NOMO-1 (cell line): ENCODE measurements at regions not wholly inside any gene's neighbourhood (a gene's known extent, or its start where the extent isn't known, plus 50 kb on each side); places are given as distances from the start of the nearest gene placed in this dataset.

Source experiments
- DNase-seq, 2 experiments: peaks; one replicate each; lab custom pipeline; 2025; ENCODE audit not compliant: unreplicated experiment in 2 of 2; lab: John Stamatoyannopoulos, UW

- peak; percentile 56 to 83 for DNase-seq
Measured at GRCh38 chr13:59452189-59452890, 711.4 kb downstream of the DIAPH3 start.

- DNase-seq, result peak in 1 of 2 experiments; percentile 53
Measured at GRCh38 chr13:59458908-59459579, 704.7 kb downstream of the DIAPH3 start.

DNA sequence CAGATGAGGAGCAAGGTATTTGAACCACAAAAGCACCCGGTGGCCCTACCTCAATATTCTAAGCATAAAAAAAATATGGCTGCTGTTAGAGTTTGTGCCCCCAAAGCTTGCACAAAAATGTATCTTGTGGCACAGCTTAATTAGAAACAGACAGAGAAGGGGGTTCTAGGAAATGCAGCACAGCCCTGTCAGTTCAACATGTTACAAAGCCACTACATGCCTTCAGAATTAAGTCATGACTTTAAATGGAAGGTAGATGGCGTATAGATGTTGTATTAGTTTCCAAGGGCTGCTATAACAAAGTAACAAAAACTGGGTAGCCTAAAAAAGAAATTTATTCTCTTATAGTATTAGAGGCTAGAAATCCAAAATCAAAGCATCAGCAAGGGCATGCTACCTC, 703.8 kb downstream of the DIAPH3 start:
- no peak for DNase-seq

DNA sequence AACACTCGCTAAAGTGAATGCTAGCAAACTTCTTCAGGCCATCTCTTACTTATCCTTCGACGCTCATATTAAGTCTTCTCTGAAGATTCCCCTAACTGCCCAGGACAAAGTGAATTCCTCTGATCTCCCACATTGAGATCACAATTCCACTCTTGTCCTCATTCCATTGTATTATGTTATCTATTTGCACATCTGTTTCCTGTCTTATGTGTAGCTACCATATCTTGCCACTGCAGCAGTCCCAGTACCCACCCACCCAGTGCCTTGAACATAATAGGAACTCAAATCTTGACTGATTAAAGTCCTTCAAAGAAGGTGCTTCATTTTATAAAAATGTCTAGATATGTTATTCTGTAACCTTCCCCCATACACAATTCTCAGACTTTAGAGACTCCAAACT, 702.3 kb downstream of the DIAPH3 start:
- no peak for DNase-seq

GRCh38 chr13:59463023-59463422, 700.7 kb downstream of the DIAPH3 start:
- DNase-seq, result no peak

DNA sequence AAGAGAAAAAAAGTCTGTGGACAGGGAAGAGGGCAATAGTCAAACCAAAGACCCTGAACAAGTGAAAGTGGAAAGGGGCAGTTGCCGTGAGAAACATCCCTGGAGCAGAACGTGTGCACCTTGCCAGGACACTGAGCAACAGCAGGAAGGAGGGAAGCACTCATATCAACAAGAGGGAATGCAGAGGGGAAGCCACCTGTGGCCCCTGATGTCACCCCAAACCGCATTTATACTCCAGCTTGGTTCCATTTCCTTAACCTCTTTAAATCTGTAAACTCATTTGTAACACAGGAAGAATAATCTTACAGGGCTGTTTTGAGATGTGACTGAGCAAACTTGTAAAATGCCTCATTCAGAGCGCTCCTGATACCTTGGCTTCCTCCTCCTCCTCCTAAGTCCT, 698.8 kb downstream of the DIAPH3 start:
- no peak for DNase-seq

GRCh38 chr13:59468396-59468795, 695.3 kb downstream of the DIAPH3 start:
- DNase-seq, result no peak

- DNase-seq, result peak in 1 of 2 experiments; percentile 62
Measured at GRCh38 chr13:59471106-59471505, 692.6 kb downstream of the DIAPH3 start.

DNA sequence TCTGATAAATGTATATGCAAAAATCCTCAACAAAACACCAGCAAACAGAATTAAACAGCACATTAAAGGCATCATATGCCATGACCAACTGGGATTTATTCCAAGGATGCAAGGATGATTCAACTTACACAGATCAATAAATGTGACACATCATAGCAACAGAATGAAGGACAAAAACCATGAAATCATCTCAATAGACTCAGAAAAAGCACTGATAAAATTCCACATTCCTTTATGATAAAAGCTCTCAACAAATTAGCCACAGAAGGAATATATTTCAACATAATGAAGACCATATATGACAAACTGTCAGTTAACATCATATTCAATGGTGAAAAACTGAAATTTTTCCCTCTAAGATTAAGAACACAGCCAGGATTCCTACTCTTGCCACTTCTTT, 691.6 kb downstream of the DIAPH3 start:
- DNase-seq, result no peak

DNA sequence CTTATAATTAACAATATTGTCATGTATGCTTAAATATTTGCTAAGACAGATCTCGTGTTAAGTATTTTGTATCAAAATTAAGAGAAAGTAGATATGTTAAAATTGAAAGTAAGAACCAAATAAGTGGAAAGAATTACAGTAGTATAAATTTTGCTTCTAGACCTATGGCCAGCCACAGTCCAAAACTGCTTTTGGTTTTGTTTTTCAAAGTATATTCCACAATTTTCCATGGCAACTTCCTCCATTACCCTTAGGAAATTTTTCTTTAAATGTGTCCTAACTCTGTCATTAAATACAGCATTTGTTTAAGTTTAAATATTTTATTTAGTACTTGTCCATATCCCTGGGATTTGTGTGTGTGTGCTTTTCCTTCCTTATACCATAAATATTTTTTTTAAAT, 689.0 kb downstream of the DIAPH3 start:
- DNase-seq, result no peak

GRCh38 chr13:59475911-59476310, 687.8 kb downstream of the DIAPH3 start:
- DNase-seq, result no peak

GRCh38 chr13:59476366-59476765, 687.4 kb downstream of the DIAPH3 start:
- DNase-seq, result no peak

GRCh38 chr13:59477011-59477410, 686.7 kb downstream of the DIAPH3 start:
- no peak for DNase-seq

DNA sequence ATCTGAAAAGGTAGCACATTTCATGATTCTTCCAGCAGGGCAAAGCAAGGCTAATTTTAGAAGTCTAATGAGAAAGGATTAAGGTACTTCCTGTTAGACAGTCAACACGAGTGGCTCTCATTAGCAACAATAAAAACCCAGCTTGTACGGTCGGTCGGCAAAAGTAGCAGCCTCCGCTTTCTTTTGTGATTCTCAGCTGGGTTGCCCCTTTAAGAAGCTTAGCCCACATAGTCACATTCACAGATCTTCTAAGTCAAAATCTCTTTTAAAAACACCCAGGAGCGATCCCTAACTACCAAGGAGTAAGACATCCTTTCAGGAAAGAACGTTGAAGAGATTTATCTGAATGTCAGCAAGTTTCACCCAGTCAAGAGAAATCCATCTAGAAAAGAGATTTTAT, 684.8 kb downstream of the DIAPH3 start:
- DNase-seq, result no peak

DNA sequence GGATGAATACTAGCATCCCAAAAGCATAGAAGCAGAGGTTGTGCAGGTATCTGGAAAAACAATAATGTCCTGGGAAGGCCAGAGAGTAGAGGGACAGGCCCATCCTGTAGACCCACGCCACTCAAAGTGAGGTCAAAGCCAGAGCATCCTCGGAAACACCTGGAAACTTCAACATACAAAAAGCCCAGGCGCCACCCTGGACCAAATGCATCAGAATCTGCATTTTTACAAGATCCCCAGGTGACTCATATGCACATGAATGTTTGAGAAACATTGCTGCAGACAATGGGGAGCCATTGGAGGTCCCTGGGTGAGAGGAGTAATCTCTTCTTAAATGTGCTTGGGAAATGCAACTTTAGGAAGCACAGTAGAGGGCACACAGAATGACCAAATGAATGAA, 684.1 kb downstream of the DIAPH3 start:
- no peak for DNase-seq

DNA sequence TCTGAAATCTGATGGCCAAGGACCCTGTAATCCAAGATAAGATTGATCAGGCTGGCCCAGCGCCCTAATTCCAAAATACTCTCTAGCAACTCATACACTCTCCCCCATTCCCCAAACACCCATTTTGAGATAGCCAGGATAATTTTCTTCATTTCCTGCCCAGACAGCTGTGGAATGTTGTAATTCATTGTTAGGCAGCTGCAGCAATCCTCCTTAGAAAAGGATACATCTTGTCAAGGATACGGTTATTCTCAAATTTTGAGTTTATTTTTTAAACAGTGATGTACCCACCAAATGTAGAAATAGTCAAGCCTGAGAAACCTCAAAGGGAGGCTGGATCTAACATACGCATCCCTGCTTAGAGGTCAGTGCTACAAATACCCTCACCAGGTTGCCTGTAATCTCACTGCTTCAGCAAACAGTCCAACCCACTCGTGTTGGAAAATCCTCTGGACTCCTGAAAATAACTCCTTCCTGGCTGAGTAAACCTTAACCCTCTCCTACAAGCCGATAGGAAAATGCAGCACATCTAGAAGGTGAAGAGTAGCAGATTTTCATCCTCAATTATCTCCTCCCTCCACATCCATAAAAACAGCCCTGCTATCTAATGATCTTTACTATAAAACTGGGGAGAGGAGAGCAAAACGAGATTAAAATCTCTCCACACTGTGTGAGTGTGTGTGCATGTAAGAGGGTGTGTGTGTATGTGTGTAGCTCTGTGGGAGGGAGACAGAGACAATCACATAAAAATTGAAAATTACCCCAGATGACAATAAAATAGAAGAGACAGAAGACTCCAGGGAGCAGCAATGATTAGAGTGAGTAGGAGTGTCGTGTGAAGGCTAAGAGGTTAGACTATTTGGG, 683.1 kb downstream of the DIAPH3 start:
- DNase-seq, result no peak

DNA sequence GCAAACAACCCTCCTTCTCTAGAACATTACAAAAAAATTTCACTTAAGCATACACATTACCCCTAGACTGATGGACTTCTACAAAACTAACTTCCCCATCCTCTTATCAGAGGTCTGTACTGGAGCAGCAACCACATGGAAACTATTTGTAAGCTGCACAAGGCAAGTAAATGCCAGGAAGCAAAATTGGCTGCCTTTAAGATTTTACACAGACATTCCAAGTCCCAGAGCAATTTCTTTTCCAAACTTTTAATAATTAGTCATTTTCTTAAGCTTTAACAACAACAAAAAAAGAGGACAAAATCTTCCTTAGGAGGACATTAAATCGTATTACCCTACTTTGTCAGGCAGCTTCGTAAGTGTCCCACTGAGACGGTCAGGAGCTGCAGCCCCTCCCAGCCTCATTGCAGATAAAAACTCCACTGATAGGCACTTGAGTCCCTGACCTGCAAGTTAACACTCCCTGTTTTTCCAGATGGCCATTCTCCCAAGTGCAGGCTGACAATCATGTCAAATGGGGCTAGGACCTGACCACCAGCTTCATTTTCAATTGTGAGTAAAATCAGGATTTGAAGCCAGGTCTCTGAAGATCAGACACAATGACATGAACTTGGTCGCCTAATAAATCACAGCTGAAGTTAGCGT, 680.1 kb downstream of the DIAPH3 start:
- no peak for DNase-seq

GRCh38 chr13:59487883-59488282, 675.8 kb downstream of the DIAPH3 start:
- DNase-seq, result no peak

DNA sequence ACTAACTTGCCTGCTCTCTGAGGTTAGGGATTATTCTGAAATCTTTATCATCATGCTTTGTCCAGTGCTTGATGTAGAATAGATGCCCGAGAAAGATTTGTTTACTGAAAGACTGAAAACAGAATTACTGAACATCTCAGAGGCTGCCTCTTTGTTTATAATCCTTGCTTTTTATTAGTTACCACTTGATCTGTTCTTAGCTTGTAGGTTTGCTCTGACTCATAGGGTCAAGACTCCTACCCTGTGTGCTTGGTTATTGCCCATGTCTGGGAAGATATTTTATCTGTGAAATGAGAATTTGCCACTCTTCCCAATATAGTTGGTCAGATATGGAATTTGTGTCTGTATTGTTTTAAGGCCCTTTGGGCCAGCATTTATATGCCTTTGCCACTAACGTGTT, 675.3 kb downstream of the DIAPH3 start:
- no peak for DNase-seq

GRCh38 chr13:59490651-59491050, 673.1 kb downstream of the DIAPH3 start:
- no peak for DNase-seq

DNA sequence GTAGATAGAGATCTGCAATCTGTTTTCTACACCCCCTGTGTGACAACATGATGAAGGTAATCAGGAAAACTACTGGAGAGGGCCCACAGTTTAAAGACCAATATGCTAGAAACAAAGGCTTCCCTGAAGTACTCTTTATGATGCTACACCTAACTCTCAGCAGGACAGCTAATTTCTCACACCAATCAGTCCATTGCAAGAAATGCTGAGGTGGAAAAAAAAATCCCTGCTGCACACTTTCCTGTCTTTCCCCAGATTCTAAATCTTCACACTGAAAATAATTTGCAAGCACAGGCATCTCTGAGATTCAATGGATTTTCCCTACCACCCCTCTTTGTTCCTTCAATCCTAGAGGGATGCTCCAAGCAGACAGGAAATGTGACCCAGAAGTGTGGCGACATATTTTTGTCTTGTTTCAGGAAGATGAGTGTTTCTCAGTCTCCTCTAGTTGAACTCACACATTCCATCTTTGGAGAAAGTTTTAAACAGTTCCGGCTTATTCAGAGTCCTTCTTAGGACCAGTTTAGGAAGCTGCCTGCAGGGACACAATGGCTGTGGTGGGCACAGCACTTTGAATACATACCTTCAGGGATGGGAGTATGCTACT, 671.6 kb downstream of the DIAPH3 start:
- no peak for DNase-seq
